Gastroesophageal sphincter (tissue), 4 donors: ENCODE measurements at regions not wholly inside any gene's neighbourhood (a gene's known extent, or its start where the extent isn't known, plus 50 kb on each side); places are given as distances from the start of the nearest gene placed in this dataset.
"Not testable (repeated sequence)": the region's sequence is repeated elsewhere in the genome, so short reads cannot be mapped to it uniquely, and the experiment has no call there.

Experiments used
- ATAC-seq: fragments of 150-250 bp; one replicate; pipeline ENCODE4 v1.9.1; 2016; ENCODE audit warnings: mild to moderate bottlenecking, moderate library complexity
- H3K27ac ChIP-seq, 4 donors: fragments of 200-600 bp; sonication (generic) in 3 of 4; 1 replicate in 3 of 4; 2 replicates in 1 of 4; pipeline ENCODE4 v1.5.1; 2016 to 2019
- H3K27me3 ChIP-seq: fragments of 200-600 bp; sonication (generic); one replicate; pipeline ENCODE4 v1.5.1; 2019
- H3K36me3 ChIP-seq, 2 donors: fragments of 200-600 bp; sonication (generic); one replicate each; pipeline ENCODE4 v1.5.1; 2019; ENCODE audit warnings: control low read depth in 1 of 2
- H3K4me1 ChIP-seq, 3 donors: fragments of 200-600 bp; sonication (generic); 1 replicate in 2 of 3; 2 replicates in 1 of 3; pipeline ENCODE4 v1.5.1; 2016 to 2019; ENCODE audit warnings: control low read depth in 2 of 3
- H3K4me3 ChIP-seq, 2 donors: fragments of 200-600 bp; sonication (generic); one replicate each; pipeline ENCODE4 v1.5.1; 2019; ENCODE audit warnings: mild to moderate bottlenecking in 1 of 2, moderate library complexity in 1 of 2
- H3K9me3 ChIP-seq, 3 donors: fragments of 200-600 bp; sonication (generic); one replicate each; pipeline ENCODE4 v1.5.1; 2017 to 2019; ENCODE audit warnings: control low read depth in 2 of 3
- CTCF ChIP-seq, 4 experiments: fragments of 200-600 bp in 2 of 4; fragments of 450-650 bp in 2 of 4; sonication (generic) in 1 of 4; IDR thresholded peaks; one replicate each; pipeline ENCODE4 v1.5.1; 2017 to 2019; ENCODE audit warnings: antibody characterized with exemption in 4 of 4, mild to moderate bottlenecking in 2 of 4, moderate library complexity in 2 of 4
- EP300 ChIP-seq: sonication (generic); formaldehyde crosslinking; IDR thresholded peaks from one replicate; pipeline ENCODE4 v1.6.1; 2017; ENCODE audit warnings: antibody characterized with exemption, mild to moderate bottlenecking
- POLR2A ChIP-seq, 2 donors: fragments of 450-650 bp; IDR thresholded peaks; one replicate each; pipeline ENCODE4 v1.6.1; 2017; ENCODE audit warnings: antibody characterized with exemption in 2 of 2, mild to moderate bottlenecking in 2 of 2, moderate library complexity in 1 of 2
- POLR2AphosphoS5 ChIP-seq: sonication (generic); formaldehyde crosslinking; IDR thresholded peaks from one replicate; pipeline ENCODE4 v1.6.1; 2017; ENCODE audit warnings: antibody characterized with exemption
- WGBS, 2 donors: methylation state at CpG; one replicate each; pipeline ENCODE4 v1.1.5; 2018; ENCODE audit warnings: low coverage in 1 of 2; 5-methylcytosine and 5-hydroxymethylcytosine counted together

GRCh38 chr5:112584781-112585180 is 152.9 kb upstream of the APC start:
- no peaks in the 10 kb centered on the region for H3K4me1 ChIP-seq
- TF ChIP-seq POLR2AphosphoS5 = no peak
- no peak for TF ChIP-seq POLR2A (IDR thresholded peaks at IDR 0.05)
- no peak for TF ChIP-seq EP300
- TF ChIP-seq CTCF (IDR thresholded peaks at IDR 0.05) = no peak
- WGBS, 2 donors = 75 to 100% methylated on average over 1 to 2 of the region's 2 CpGs
- no peak overlapping the region for H3K27ac ChIP-seq
- H3K27me3 ChIP-seq = no peaks in the 10 kb centered on the region
- H3K9me3 ChIP-seq = no peaks in the 10 kb centered on the region
- no peak for ATAC-seq
- no peak overlapping the region for H3K4me3 ChIP-seq
- H3K36me3 ChIP-seq = no peaks in the 10 kb centered on the region

- ATAC-seq = no peak
- no peak for TF ChIP-seq CTCF (IDR thresholded peaks at IDR 0.05)
- TF ChIP-seq POLR2AphosphoS5 = no peak
- no peak for TF ChIP-seq POLR2A (IDR thresholded peaks at IDR 0.05)
- no peak for TF ChIP-seq EP300
- Histone ChIP-seq H3K36me3 (no peaks in the 10 kb centered on the region), H3K27me3 (no peaks in the 10 kb centered on the region), H3K9me3 (no peaks in the 10 kb centered on the region), H3K27ac (no peak overlapping the region), H3K4me3 (no peak overlapping the region), H3K4me1 (no peaks in the 10 kb centered on the region)
- WGBS, 2 donors = 53% methylated on average over 2 of the region's 8 CpGs; no CpG with 5 or more reads in 1 of the 2 donors
These were observed 151.1 kb upstream of the APC start for GRCh38 chr5:112586596-112587062.

GRCh38 chr5:112590858-112591257 is 146.8 kb upstream of the APC start:
- WGBS, 2 donors = 100% methylated on average over 1 of the region's 1 CpG; no CpG with 5 or more reads in 1 of the 2 donors
- not testable (repeated sequence) for H3K4me3 ChIP-seq, H3K27ac ChIP-seq, H3K27me3 ChIP-seq, ATAC-seq, H3K4me1 ChIP-seq, H3K36me3 ChIP-seq, H3K9me3 ChIP-seq

- ATAC-seq = no peak
- Histone ChIP-seq H3K9me3 (no peaks in the 10 kb centered on the region), H3K4me3 (no peak overlapping the region), H3K4me1 (peaks cover 0 to 10% (median 0%) of the 10 kb centered on the region in 3 donors), H3K36me3 (no peaks in the 10 kb centered on the region), H3K27me3 (no peaks in the 10 kb centered on the region), H3K27ac (no peak overlapping the region)
- TF ChIP-seq CTCF (IDR thresholded peaks at IDR 0.05) (no peak), EP300 (no peak), POLR2AphosphoS5 (no peak), POLR2A (IDR thresholded peaks at IDR 0.05) (no peak)
- WGBS, 2 donors = 19 to 60% methylated on average over 2 to 3 of the region's 6 CpGs
These were observed 143.4 kb upstream of the APC start for GRCh38 chr5:112594095-112594850.

- 83% methylated on average over 1 of the region's 1 CpG; no CpG with 5 or more reads in 1 of the 2 donors for WGBS, 2 donors
- no peak overlapping the region for H3K4me3 ChIP-seq
- no peak for TF ChIP-seq CTCF (IDR thresholded peaks at IDR 0.05)
- no peak for TF ChIP-seq POLR2AphosphoS5
- no peak for TF ChIP-seq POLR2A (IDR thresholded peaks at IDR 0.05)
- no peak for TF ChIP-seq EP300
- no peaks in the 10 kb centered on the region for H3K36me3 ChIP-seq
- H3K4me1 ChIP-seq = peaks cover 0 to 10% (median 0%) of the 10 kb centered on the region in 3 donors
- no peaks in the 10 kb centered on the region for H3K9me3 ChIP-seq
- ATAC-seq = no peak
- no peaks in the 10 kb centered on the region for H3K27me3 ChIP-seq
- no peak overlapping the region for H3K27ac ChIP-seq
These were observed 142.7 kb upstream of the APC start for GRCh38 chr5:112594941-112595340.
